ENCODE measurements at regions not wholly inside any gene's neighbourhood (a gene's known extent, or its start where the extent isn't known, plus 50 kb on each side); places are given as distances from the start of the nearest gene placed in this dataset.

- TF ChIP-seq POLR2A (IDR thresholded peaks at IDR 0.05; ENCODE audit: low read depth, low read length) (no peak), TAF1 (IDR thresholded peaks at IDR 0.05; ENCODE audit: borderline replicate concordance, low read depth, low read length) (no peak)
Observed at GRCh38 chr17:22300177-22300576, 607.9 kb downstream of the KCNJ18 start.
